Transverse colon (tissue), 4 donors: ENCODE measurements at regions not wholly inside any gene's neighbourhood (a gene's known extent, or its start where the extent isn't known, plus 50 kb on each side); places are given as distances from the start of the nearest gene placed in this dataset.
A peak's percentile ranks its signal among the peaks of the same experiment; 100 is the strongest.

ENCODE experiments used
- DNase-seq: peaks from one replicate; pipeline ENCODE4 v3.0.0-alpha.2; 2019
- H3K27ac ChIP-seq, 4 donors: fragments of 200-600 bp; sonication (generic); 2 replicates each; pipeline ENCODE4 v1.5.1; 2016 to 2018; ENCODE audit warnings: inconsistent platforms in 4 of 4
- H3K27me3 ChIP-seq: fragments of 200-600 bp; sonication (generic); 2 replicates; pipeline ENCODE4 v1.5.1; 2017; ENCODE audit warnings: inconsistent platforms
- H3K36me3 ChIP-seq, 4 donors: fragments of 200-600 bp; sonication (generic); 2 replicates each; pipeline ENCODE4 v1.5.1; 2017 to 2019; ENCODE audit warnings: inconsistent platforms in 4 of 4
- H3K4me1 ChIP-seq, 4 donors: fragments of 200-600 bp; sonication (generic); 2 replicates each; pipeline ENCODE4 v1.5.1; 2017 to 2020; ENCODE audit warnings: inconsistent platforms in 4 of 4
- H3K4me3 ChIP-seq, 4 donors: fragments of 200-600 bp; sonication (generic); 1 replicate in 1 of 4; 2 replicates in 3 of 4; pipeline versions ENCODE4 v1.5.1 to v1.6.1; 2017 to 2019; ENCODE audit warnings: inconsistent platforms in 4 of 4
- H3K9me3 ChIP-seq, 2 donors: fragments of 200-600 bp; sonication (generic); 2 replicates each; pipeline ENCODE4 v1.5.1; 2017 to 2019; ENCODE audit warnings: inconsistent platforms in 2 of 2
- CTCF ChIP-seq, 5 experiments: fragments of 200-600 bp in 3 of 5; fragments of 450-650 bp in 2 of 5; sonication (generic) in 3 of 5; IDR thresholded peaks; 1 replicate in 2 of 5; 2 replicates in 3 of 5; pipeline ENCODE4 v1.5.1; 2016 to 2017; ENCODE audit warnings: antibody characterized with exemption in 5 of 5, inconsistent platforms in 3 of 5, mild to moderate bottlenecking in 2 of 5, moderate library complexity in 1 of 5
- EP300 ChIP-seq: sonication (generic); formaldehyde crosslinking; IDR thresholded peaks from one replicate; pipeline ENCODE4 v1.6.1; 2017; ENCODE audit warnings: antibody characterized with exemption, low read depth
- POLR2A ChIP-seq: fragments of 450-650 bp; IDR thresholded peaks from one replicate; pipeline ENCODE4 v1.6.1; 2016; ENCODE audit warnings: antibody characterized with exemption, mild to moderate bottlenecking, moderate library complexity
- POLR2AphosphoS5 ChIP-seq, 3 donors: sonication (generic); formaldehyde crosslinking; IDR thresholded peaks; one replicate each; pipeline ENCODE4 v1.6.1; 2016; ENCODE audit warnings: antibody characterized with exemption in 3 of 3
- WGBS, 2 donors: methylation state at CpG; one replicate each; pipeline ENCODE4 v1.1.5; 2018; ENCODE audit warnings: low coverage in 1 of 2; 5-methylcytosine and 5-hydroxymethylcytosine counted together
- in situ Hi-C, 4 donors: fragments of 200-750 bp; cut with MboI; loops; one replicate each; pipeline versions ENCODE4 v1.15.0 to v1.15.1; 2017; ENCODE audit warnings: low sequenced_read_pairs in 3 of 4, low pct_ligation_motif_present in 1 of 4, low pct_unique_long_range_greater_than_20kb in 1 of 4
- intact Hi-C: fragments of 100-400 bp; cut with DNase I; formaldehyde crosslinking; loops from one replicate; pipeline ENCODE4 v1.15.1; 2023; ENCODE audit warnings: low total_unique reads

DNA sequence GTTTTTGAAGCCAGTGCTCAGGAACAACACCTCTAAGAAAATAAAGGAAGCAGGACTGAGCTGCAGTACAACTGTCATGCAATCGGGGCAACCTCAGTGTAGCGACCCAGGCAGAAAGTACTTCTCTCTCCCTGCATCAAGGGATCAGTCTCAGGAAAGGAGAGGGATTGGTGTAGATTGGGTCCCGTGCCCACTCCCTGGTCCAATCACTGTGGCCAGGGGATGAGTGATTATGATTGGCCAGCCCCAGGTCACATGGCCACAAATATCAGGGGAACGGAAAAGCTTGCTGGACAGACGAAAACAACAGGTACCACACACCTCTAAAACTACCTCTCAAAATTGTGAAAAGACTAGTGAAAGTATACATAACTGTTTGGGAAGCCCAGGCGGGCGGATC lies 136.2 kb upstream of the F3 start:
- WGBS, 2 donors, result 80 to 82% methylated on average over 1 to 7 of the region's 7 CpGs
- in situ Hi-C loops, result no loop called here
- Histone ChIP-seq H3K4me1 (peaks cover 0 to 25% (median 7%) of the 10 kb centered on the region in 4 donors), H3K27ac (peak overlapping the region in 2 of 4 donors; percentile 15 to 70), H3K27me3 (no peaks in the 10 kb centered on the region), H3K9me3 (no peaks in the 10 kb centered on the region), H3K4me3 (no peak overlapping the region), H3K36me3 (no peaks in the 10 kb centered on the region)
- intact Hi-C loops, result no loop called here
- TF ChIP-seq POLR2AphosphoS5 (IDR thresholded peaks at IDR 0.05), result no peak
- DNase-seq, result no peak

- Histone ChIP-seq H3K36me3 (no peaks in the 10 kb centered on the region), H3K27ac (peak overlapping the region; percentile 61 to 70 (median 68)), H3K4me3 (no peak overlapping the region), H3K9me3 (no peaks in the 10 kb centered on the region), H3K27me3 (no peaks in the 10 kb centered on the region), H3K4me1 (peaks cover 0 to 25% (median 7%) of the 10 kb centered on the region in 4 donors)
- no peak for DNase-seq
- TF ChIP-seq POLR2AphosphoS5 (IDR thresholded peaks at IDR 0.05) (no peak), EP300 (no peak), POLR2A (no peak), CTCF (IDR thresholded peaks at IDR 0.05) (no peak)
- 47 to 52% methylated on average over 3 to 5 of the region's 5 CpGs for WGBS, 2 donors
- in situ Hi-C loops, result no loop called here
- intact Hi-C loops, result no loop called here
Observed at GRCh38 chr1:94677087-94677486, 135.5 kb upstream of the F3 start.

DNA sequence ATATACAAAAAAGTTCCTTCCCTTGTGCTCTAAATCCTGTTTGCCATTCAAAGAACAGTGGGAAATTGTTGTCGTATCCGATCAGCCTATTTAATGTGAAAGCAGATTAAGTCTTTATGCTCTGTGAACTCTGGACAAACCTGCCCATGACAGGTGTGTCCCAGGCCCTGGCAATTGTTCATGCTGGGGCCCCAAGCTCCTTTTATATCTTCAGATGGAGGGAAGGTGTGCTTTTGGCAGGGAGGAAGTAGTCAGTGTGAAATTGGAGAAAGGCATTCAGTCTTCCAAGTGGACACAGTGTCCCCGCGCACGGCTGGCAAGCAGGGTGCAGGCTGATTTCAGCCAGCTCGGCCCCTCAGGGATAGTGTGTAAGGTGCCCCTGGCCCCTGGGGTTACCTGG lies 135.1 kb upstream of the F3 start:
- DNase-seq, result peak; percentile 63
- WGBS, 2 donors, result 45 to 56% methylated on average over 2 to 6 of the region's 6 CpGs
- intact Hi-C loops, result no loop called here
- Histone ChIP-seq H3K4me1 (peaks cover 0 to 25% (median 7%) of the 10 kb centered on the region in 4 donors), H3K4me3 (no peak overlapping the region), H3K9me3 (no peaks in the 10 kb centered on the region), H3K27me3 (no peaks in the 10 kb centered on the region), H3K27ac (peak overlapping the region; percentile 61 to 70 (median 68)), H3K36me3 (no peaks in the 10 kb centered on the region)
- no peak for TF ChIP-seq EP300
- TF ChIP-seq CTCF (IDR thresholded peaks at IDR 0.05), result no peak
- TF ChIP-seq POLR2AphosphoS5 (IDR thresholded peaks at IDR 0.05), result peak in 1 of 3 donors; percentile 15
- no peak for TF ChIP-seq POLR2A
- in situ Hi-C loops, result no loop called here

- WGBS, 2 donors, result 68% methylated on average over 2 to 4 of the region's 4 CpGs
- intact Hi-C loops (no loop called here), in situ Hi-C loops (no loop called here)
- no peak overlapping the region for H3K4me3 ChIP-seq
- H3K4me1 ChIP-seq, result peaks cover 0 to 25% (median 7%) of the 10 kb centered on the region in 4 donors
- H3K27ac ChIP-seq, result no peak overlapping the region
- TF ChIP-seq POLR2AphosphoS5 (IDR thresholded peaks at IDR 0.05) (no peak), POLR2A (no peak), EP300 (no peak), CTCF (IDR thresholded peaks at IDR 0.05) (no peak)
- no peaks in the 10 kb centered on the region for H3K36me3 ChIP-seq
- no peaks in the 10 kb centered on the region for H3K9me3 ChIP-seq
- H3K27me3 ChIP-seq, result no peaks in the 10 kb centered on the region
- DNase-seq, result no peak
Observed at GRCh38 chr1:94675373-94675772, 133.8 kb upstream of the F3 start.

DNA sequence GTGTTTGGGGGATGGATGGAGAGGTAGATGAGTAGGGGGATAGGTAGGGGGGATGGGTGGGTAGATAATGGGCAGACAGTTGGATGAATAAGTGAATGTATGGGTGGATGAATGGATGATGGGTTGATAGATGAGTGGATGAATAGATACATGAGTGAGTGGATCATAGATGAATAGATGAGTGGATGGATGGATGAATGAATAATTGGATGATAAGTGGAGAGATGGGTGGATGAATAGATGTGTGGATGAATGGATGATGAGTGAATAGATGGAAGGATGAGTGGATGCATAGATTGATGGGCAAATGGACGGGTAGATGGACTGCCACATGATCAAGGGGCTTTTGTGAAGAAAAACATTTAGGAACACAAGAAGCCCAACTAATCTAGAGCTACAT lies 133.3 kb upstream of the F3 start:
- peaks cover 0 to 25% (median 7%) of the 10 kb centered on the region in 4 donors for H3K4me1 ChIP-seq
- intact Hi-C loops, result no loop called here
- no peaks in the 10 kb centered on the region for H3K9me3 ChIP-seq
- WGBS, 2 donors, result 86 to 92% methylated on average over 1 of the region's 1 CpG
- H3K36me3 ChIP-seq, result no peaks in the 10 kb centered on the region
- in situ Hi-C loops, result no loop called here
- no peak overlapping the region for H3K4me3 ChIP-seq
- DNase-seq, result no peak
- no peak overlapping the region for H3K27ac ChIP-seq
- H3K27me3 ChIP-seq, result no peaks in the 10 kb centered on the region
- TF ChIP-seq POLR2AphosphoS5 (IDR thresholded peaks at IDR 0.05), result no peak
